ENCODE measurements at regions not wholly inside any gene's neighbourhood (a gene's known extent, or its start where the extent isn't known, plus 50 kb on each side); places are given as distances from the start of the nearest gene placed in this dataset.

GRCh38 chr11:29916040-29916439, 100.8 kb downstream of the KCNA4 start:
- no peak for DNase-seq (ENCODE audit: low read depth)
- no peak for TF ChIP-seq CTCF (conservative IDR thresholded peaks at IDR 0.05; ENCODE audit: low read depth, low read length)
- H3K4me3 ChIP-seq (ENCODE audit: low read depth, low read length), result no peak overlapping the region

GRCh38 chr11:29914203-29914930, 102.5 kb downstream of the KCNA4 start:
- DNase-seq (ENCODE audit: low read depth), result no peak
- no peak overlapping the region for H3K4me3 ChIP-seq (ENCODE audit: low read depth, low read length)
- TF ChIP-seq CTCF (conservative IDR thresholded peaks at IDR 0.05; ENCODE audit: low read depth, low read length), result no peak

- no peak for TF ChIP-seq CTCF (conservative IDR thresholded peaks at IDR 0.05; ENCODE audit: low read depth, low read length)
- H3K4me3 ChIP-seq (ENCODE audit: low read depth, low read length), result no peak overlapping the region
- DNase-seq (ENCODE audit: low read depth), result no peak
Measured at GRCh38 chr11:29913352-29913751, 103.5 kb downstream of the KCNA4 start.

GRCh38 chr11:29900382-29900781, 116.4 kb downstream of the KCNA4 start:
- H3K4me3 ChIP-seq (ENCODE audit: low read depth, low read length), result no peak overlapping the region
- no peak for DNase-seq (ENCODE audit: low read depth)
- TF ChIP-seq CTCF (conservative IDR thresholded peaks at IDR 0.05; ENCODE audit: low read depth, low read length), result no peak

GRCh38 chr11:29879560-29879959, 137.3 kb downstream of the KCNA4 start:
- no peak for TF ChIP-seq CTCF (conservative IDR thresholded peaks at IDR 0.05; ENCODE audit: low read depth, low read length)
- no peak overlapping the region for H3K4me3 ChIP-seq (ENCODE audit: low read depth, low read length)
- DNase-seq (ENCODE audit: low read depth), result no peak

GRCh38 chr11:29876192-29876591, 140.6 kb downstream of the KCNA4 start:
- no peak for DNase-seq (ENCODE audit: low read depth)
- no peak for TF ChIP-seq CTCF (conservative IDR thresholded peaks at IDR 0.05; ENCODE audit: low read depth, low read length)
- no peak overlapping the region for H3K4me3 ChIP-seq (ENCODE audit: low read depth, low read length)

GRCh38 chr11:29847219-29847618, 169.6 kb downstream of the KCNA4 start:
- no peak for DNase-seq (ENCODE audit: low read depth)
- H3K4me3 ChIP-seq (ENCODE audit: low read depth, low read length), result no peak overlapping the region
- TF ChIP-seq CTCF (conservative IDR thresholded peaks at IDR 0.05; ENCODE audit: low read depth, low read length), result no peak

All from epithelial cell of proximal tubule (primary cell).